Mucosa of descending colon (tissue), 3 donors: ENCODE measurements at regions not wholly inside any gene's neighbourhood (a gene's known extent, or its start where the extent isn't known, plus 50 kb on each side); places are given as distances from the start of the nearest gene placed in this dataset.

ENCODE experiments used
- ATAC-seq: fragments of 200-7000 bp; cut with Tn5 transposase; one replicate; pipeline ENCODE4 v1.9.1; 2020; ENCODE audit warnings: mild to moderate bottlenecking, moderate library complexity
- DNase-seq, 3 donors: peaks; one replicate each; pipeline ENCODE4 v3.0.0-alpha.2; 2020
- H3K36me3 ChIP-seq: fragments of 200-600 bp; one replicate; pipeline ENCODE4 v1.8.0; 2021; ENCODE audit warnings: low read depth, mild to moderate bottlenecking
- H3K4me1 ChIP-seq: fragments of 200-600 bp; one replicate; pipeline ENCODE4 v1.8.0; 2021; ENCODE audit warnings: low read depth, mild to moderate bottlenecking
- H3K4me3 ChIP-seq: fragments of 200-600 bp; one replicate; pipeline ENCODE4 v1.8.0; 2021; ENCODE audit warnings: mild to moderate bottlenecking
- H3K9me3 ChIP-seq: fragments of 200-600 bp; one replicate; pipeline ENCODE4 v1.8.0; 2021; ENCODE audit warnings: mild to moderate bottlenecking
- CTCF ChIP-seq: fragments of 200-600 bp; IDR thresholded peaks from one replicate; pipeline ENCODE4 v1.8.0; 2022; ENCODE audit warnings: antibody characterized with exemption, mild to moderate bottlenecking
- intact Hi-C, 2 donors: fragments of 100-400 bp; cut with DNase I in 1 of 2; cut with micrococcal nuclease in 1 of 2; formaldehyde crosslinking; loops; one replicate each; pipeline versions ENCODE4 v1.11.0 to v1.11.1; 2022; cut with DNase I, micrococcal nuclease
- donor health status: DM: no; HTN: no; CAD: no; lungs with moderate emphysema.
- donor health status: DM: no; HTN: no; CAD: no.
- donor health status: DM: no; HTN: yes; CAD: no.

- Histone ChIP-seq H3K4me3 (no peak overlapping the region), H3K36me3 (no peaks in the 10 kb centered on the region), H3K9me3 (no peaks in the 10 kb centered on the region), H3K4me1 (peaks cover 31% of the 10 kb centered on the region)
- intact Hi-C loops: no loop called here
- peak; percentile 68 for ATAC-seq
- DNase-seq: peak; percentile 54 to 66 (median 62)
- no peak for TF ChIP-seq CTCF
These were observed 77.0 kb downstream of the SLC25A47 start for GRCh38 chr14:100400115-100400514.

- no peak for ATAC-seq
- no peak for TF ChIP-seq CTCF
- Histone ChIP-seq H3K9me3 (no peaks in the 10 kb centered on the region), H3K4me1 (peaks cover 41% of the 10 kb centered on the region), H3K4me3 (no peak overlapping the region), H3K36me3 (no peaks in the 10 kb centered on the region)
- no peak for DNase-seq
- intact Hi-C loops: no loop called here
These were observed 78.0 kb downstream of the SLC25A47 start for GRCh38 chr14:100401031-100401692.

GRCh38 chr14:100401792-100402191 is 78.7 kb downstream of the SLC25A47 start:
- H3K9me3 ChIP-seq: no peaks in the 10 kb centered on the region
- no peak overlapping the region for H3K4me3 ChIP-seq
- intact Hi-C loops: no loop called here
- peaks cover 45% of the 10 kb centered on the region for H3K4me1 ChIP-seq
- no peaks in the 10 kb centered on the region for H3K36me3 ChIP-seq
- DNase-seq (no peak), ATAC-seq (no peak)
- TF ChIP-seq CTCF: no peak

- TF ChIP-seq CTCF: no peak
- Histone ChIP-seq H3K4me3 (no peak overlapping the region), H3K36me3 (no peaks in the 10 kb centered on the region), H3K4me1 (peaks cover 45% of the 10 kb centered on the region), H3K9me3 (no peaks in the 10 kb centered on the region)
- DNase-seq (no peak), ATAC-seq (no peak)
- intact Hi-C loops: no loop called here
These were observed 79.5 kb downstream of the SLC25A47 start for GRCh38 chr14:100402631-100403030.

GRCh38 chr14:100403105-100403504 is 80.0 kb downstream of the SLC25A47 start:
- H3K4me1 ChIP-seq: peaks cover 44% of the 10 kb centered on the region

More at GRCh38 chr14:100403105-100403504, 80.0 kb downstream of the SLC25A47 start:
- H3K36me3 ChIP-seq: no peaks in the 10 kb centered on the region
- ATAC-seq: no peak
- no peak overlapping the region for H3K4me3 ChIP-seq
- no peaks in the 10 kb centered on the region for H3K9me3 ChIP-seq
- TF ChIP-seq CTCF: no peak
- DNase-seq: no peak
- intact Hi-C loops: no loop called here
